ENCODE measurements at regions not wholly inside any gene's neighbourhood (a gene's known extent, or its start where the extent isn't known, plus 50 kb on each side); places are given as distances from the start of the nearest gene placed in this dataset.

DNA sequence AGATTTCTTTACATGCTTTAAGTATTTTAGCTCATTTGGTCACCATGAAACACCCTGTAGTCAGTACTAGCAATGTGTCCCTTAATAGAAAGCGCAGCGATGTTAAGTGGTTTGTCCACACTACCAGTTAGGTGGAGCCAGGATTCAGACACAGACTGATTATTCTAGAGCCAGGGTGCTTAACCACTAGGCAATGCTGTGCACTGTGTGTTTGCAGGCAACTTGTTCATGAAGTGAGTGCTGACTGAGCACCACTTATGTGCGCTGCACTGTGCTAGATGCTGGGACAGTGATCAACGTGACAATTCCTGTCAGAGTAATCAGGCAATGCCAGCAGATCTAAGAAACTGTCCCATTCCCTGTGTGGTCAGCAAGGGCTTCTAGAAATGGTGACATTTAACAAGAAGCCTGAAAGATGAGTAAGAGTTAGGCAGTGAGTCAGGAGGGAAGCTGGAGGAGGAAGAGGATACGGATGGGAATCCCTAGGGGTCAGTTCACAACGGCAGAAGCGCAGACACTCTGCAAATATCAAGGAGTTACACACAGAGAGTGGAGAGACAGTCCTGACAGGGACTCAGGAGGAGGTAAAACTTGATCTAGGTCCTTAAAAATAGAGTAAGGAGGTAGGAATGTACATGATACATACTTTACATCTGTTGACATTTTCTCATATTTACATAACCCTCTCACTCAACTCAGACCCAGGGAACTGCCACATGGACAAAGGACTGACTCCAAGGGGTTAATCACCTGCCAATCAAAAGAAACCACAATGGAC, 69.7 kb upstream of the EGR2 start:
- in situ Hi-C loops (cut with MboI; ENCODE audit: low pct_unique_long_range_greater_than_20kb, low sequenced_read_pairs, unreplicated experiment): no loop called here
- TF ChIP-seq, protein P1, sequence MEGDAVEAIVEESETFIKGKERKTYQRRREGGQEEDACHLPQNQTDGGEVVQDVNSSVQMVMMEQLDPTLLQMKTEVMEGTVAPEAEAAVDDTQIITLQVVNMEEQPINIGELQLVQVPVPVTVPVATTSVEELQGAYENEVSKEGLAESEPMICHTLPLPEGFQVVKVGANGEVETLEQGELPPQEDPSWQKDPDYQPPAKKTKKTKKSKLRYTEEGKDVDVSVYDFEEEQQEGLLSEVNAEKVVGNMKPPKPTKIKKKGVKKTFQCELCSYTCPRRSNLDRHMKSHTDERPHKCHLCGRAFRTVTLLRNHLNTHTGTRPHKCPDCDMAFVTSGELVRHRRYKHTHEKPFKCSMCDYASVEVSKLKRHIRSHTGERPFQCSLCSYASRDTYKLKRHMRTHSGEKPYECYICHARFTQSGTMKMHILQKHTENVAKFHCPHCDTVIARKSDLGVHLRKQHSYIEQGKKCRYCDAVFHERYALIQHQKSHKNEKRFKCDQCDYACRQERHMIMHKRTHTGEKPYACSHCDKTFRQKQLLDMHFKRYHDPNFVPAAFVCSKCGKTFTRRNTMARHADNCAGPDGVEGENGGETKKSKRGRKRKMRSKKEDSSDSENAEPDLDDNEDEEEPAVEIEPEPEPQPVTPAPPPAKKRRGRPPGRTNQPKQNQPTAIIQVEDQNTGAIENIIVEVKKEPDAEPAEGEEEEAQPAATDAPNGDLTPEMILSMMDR (IDR thresholded peaks at IDR 0.05; ENCODE audit: extremely low read depth, insufficient read depth, missing control alignments): no peak
- no peak for DNase-seq (ENCODE audit: low spot score)

DNA sequence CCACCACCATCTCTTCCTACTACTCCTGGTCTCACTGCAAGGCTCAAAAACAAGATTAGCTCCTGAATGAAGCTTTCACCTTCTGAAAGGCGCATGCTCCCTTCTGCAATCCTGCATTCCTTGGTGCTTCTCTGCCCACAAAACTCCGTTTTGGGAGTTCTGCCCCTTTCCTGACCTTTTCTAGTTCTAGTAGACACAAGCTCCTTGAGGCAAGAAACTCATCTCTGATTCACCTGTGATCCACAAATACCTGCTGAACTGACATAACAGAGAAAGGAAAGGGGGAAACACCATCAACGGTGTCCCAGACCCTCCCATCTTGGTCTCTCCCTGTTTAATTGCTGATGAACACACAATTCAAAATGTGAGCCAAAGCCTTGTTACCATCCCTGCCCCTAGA, 64.0 kb upstream of the EGR2 start:
- no peak for DNase-seq (ENCODE audit: low spot score)
- TF ChIP-seq, protein P1 (IDR thresholded peaks at IDR 0.05; ENCODE audit: extremely low read depth, insufficient read depth, missing control alignments): no peak
- in situ Hi-C loops (cut with MboI; ENCODE audit: low pct_unique_long_range_greater_than_20kb, low sequenced_read_pairs, unreplicated experiment): no loop called here

DNA sequence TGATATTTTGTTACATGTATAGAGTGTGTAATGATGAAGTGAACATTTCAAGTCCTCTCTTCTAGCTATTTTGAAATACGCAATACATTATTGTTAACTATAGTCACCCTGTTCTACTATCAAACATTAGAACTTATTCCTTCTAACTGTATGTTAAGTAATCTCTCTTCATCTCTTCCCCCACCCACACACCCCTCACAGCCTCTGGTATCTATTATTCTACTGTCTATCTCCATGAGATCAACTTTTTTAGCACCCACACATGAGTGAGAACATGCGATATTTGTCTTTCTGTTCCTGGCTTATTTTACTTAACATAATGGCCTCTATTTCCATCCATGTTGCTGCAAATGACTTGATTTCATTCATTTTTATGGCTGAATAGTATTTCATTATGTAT, 57.7 kb upstream of the EGR2 start:
- no peak for DNase-seq (ENCODE audit: low spot score)
- TF ChIP-seq, protein P1 (IDR thresholded peaks at IDR 0.05; ENCODE audit: extremely low read depth, insufficient read depth, missing control alignments): no peak
- in situ Hi-C loops (cut with MboI; ENCODE audit: low pct_unique_long_range_greater_than_20kb, low sequenced_read_pairs, unreplicated experiment): no loop called here

DNA sequence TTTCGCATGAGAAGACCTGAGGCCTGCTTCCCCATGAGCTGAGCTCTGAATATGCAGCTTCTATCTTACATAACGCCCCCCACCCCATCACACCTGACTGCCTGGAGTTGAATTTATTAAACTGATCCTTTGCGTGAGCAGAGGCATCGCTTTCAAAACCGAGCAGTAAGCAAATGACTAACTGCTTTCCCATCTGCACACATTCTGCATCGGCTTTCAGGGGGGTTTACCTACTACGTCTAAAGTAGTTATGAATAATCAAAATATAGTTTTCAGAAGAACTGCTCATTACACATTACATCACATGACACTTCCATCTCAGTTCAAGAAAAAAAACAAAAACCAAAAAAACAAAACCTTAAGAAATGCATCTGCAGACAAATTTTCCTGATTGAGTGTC, 54.7 kb upstream of the EGR2 start:
- in situ Hi-C loops (cut with MboI; ENCODE audit: low pct_unique_long_range_greater_than_20kb, low sequenced_read_pairs, unreplicated experiment): no loop called here
- peak; percentile 54 for DNase-seq (ENCODE audit: low spot score)
- TF ChIP-seq, protein P1 (IDR thresholded peaks at IDR 0.05; ENCODE audit: extremely low read depth, insufficient read depth, missing control alignments): no peak

DNA sequence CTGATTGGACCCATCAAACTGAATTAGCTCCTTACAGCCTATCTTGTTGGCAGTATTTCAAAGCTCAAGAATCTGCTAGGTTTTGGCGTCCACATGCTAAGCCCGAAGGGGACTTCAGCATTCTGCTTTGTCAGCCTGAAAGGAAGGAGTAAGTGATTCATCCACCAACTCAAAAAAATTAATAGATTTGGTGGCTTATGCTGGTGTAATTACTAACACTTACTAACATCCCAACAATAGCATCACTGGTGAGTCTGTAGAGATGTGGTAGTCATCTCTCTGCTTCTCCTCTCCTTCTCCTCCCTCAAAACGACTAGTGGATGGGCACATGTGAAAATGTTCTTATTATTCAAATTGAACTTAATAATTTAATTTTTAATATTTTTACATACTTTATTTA, 53.8 kb upstream of the EGR2 start:
- DNase-seq (ENCODE audit: low spot score): no peak
- TF ChIP-seq, protein P1 (IDR thresholded peaks at IDR 0.05; ENCODE audit: extremely low read depth, insufficient read depth, missing control alignments): no peak
- in situ Hi-C loops (cut with MboI; ENCODE audit: low pct_unique_long_range_greater_than_20kb, low sequenced_read_pairs, unreplicated experiment): no loop called here

DNA sequence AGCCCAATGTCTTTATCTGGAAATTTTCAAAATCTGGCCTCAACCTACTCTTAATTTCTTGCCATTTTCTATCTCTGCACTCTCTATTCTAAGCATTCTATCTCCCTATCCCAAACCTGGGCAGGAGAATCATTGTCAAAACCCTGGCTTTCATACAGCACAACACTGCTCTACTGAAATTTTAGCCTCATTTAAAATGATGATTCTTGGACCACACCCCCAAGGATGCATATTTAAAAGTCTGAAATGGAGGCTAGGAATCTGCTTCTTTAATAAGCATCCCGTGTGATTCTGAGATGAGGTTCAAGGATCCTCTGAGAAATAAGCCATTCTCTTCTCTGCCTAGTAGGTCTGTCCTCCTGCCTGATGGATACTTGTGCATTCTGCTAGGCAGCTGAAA, 50.8 kb upstream of the EGR2 start:
- DNase-seq (ENCODE audit: low spot score): no peak
- in situ Hi-C loops (cut with MboI; ENCODE audit: low pct_unique_long_range_greater_than_20kb, low sequenced_read_pairs, unreplicated experiment): no loop called here
- TF ChIP-seq, protein P1 (IDR thresholded peaks at IDR 0.05; ENCODE audit: extremely low read depth, insufficient read depth, missing control alignments): no peak
